Prostate gland (tissue), 2 donors: ENCODE measurements at regions not wholly inside any gene's neighbourhood (a gene's known extent, or its start where the extent isn't known, plus 50 kb on each side); places are given as distances from the start of the nearest gene placed in this dataset.

ENCODE experiments used
- CTCF ChIP-seq, 4 experiments: fragments of 200-600 bp in 2 of 4; fragments of 450-650 bp in 2 of 4; sonication (generic) in 2 of 4; IDR thresholded peaks; 1 replicate in 3 of 4; 2 replicates in 1 of 4; pipeline ENCODE4 v1.5.1; 2016 to 2019; ENCODE audit warnings: antibody characterized with exemption in 4 of 4, mild to moderate bottlenecking in 2 of 4, moderate library complexity in 2 of 4
- POLR2A ChIP-seq: fragments of 450-650 bp; IDR thresholded peaks from one replicate; pipeline ENCODE4 v1.6.1; 2016; ENCODE audit warnings: antibody characterized with exemption, mild to moderate bottlenecking

- no peak for TF ChIP-seq POLR2A
- no peak for TF ChIP-seq CTCF (IDR thresholded peaks at IDR 0.05)
Observed at GRCh38 chr2:136215908-136216472, 98.0 kb upstream of the CXCR4 start.
